RPMI8226 (cell line): ENCODE measurements at regions not wholly inside any gene's neighbourhood (a gene's known extent, or its start where the extent isn't known, plus 50 kb on each side); places are given as distances from the start of the nearest gene placed in this dataset.

ENCODE experiments used
- DNase-seq: peaks from one replicate; pipeline ENCODE4 v3.0.0-alpha.2; 2015

DNA sequence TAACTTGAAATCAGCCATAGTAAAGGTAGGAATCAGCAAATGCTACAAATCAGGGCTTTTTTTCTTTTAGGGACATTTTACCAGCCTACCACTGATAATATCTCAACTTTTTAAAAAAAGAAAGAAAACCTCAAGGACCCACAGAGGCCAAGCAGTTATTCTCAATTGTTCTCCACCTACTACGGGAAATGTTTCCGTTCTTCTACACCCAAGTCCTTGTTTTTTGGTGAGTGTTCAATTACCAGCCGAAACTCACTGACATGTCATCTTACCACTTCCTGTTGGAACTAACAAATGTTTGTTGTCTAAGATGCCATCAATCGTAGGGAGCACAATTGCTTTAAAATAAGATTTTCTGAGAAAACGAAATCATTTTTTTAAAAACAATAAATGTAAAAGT, 50.2 kb upstream of the CDK1 start:
- no peak for DNase-seq

DNA sequence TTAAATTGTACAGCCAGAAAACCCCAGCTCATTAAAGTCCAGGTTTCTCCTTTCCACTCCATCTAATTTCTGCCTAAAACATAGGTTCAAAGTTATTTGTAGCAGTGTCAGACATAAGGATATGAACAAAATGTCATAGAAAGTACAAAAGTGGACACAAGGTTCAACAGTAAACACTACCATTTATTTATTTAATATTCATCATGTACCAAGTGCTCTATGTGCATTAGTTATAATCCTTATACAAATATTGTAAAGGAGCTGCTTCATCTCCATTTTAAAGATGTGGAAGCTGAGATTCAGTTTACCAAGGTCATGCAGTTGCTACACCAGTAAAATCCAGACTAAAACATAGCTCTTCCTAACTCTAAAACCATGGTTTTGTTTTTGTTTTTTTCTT, 52.0 kb upstream of the CDK1 start:
- DNase-seq = no peak

DNA sequence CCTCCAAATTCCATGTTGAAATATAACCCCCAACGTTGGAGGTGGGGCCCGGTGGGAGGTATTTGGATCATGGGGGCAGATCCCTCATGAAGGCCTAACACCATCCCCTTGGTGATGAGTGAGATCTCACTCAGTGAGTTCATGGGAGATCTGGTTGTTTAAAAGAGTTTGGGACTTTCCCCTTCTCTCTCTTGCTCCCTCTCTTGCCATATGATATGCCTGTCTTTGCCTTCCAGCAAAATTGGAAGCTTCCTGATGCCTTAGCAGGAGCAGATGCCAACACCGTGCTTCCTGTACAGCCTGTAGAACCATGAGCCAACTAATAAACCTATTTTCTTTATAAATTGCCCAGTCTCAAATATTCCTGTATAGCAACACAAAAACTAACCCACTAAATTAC, 55.7 kb upstream of the CDK1 start:
- no peak for DNase-seq

DNA sequence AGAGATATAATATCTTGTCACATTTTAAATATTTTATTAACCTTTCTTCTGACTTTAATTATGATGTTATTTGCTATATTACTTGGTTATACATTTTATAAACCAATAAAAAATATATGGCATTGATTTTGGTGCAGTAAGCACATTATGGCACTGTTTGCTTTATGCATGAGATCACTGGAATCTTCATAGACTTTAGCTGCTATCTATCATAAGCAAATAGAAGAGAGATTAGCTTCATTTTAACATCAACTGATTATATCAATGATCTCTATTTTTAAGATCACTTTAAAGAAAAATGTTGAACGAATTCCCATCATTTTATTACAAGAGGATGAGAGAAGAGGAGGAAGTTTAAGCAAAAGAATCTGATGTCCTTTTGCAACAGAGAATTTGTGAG, 58.6 kb upstream of the CDK1 start:
- DNase-seq = no peak

DNA sequence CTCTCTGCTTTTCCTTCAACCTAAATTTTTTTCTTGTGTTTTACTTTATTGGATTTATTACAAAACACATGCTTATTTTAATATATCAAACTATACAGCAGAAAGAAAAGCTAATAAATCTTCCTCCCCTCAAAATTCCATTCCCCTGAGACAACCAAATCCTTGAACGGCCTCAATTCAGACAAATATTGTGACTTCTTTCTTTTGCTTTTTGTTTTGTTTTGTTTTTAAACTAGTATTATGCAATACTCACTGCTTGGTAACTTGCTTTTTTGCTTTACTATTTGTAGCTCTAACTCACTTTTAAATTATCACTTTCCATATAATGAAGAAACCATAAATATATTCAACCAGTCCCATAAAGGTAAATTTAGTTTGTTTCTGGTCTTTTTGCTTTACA, 59.4 kb upstream of the CDK1 start:
- DNase-seq = no peak

DNA sequence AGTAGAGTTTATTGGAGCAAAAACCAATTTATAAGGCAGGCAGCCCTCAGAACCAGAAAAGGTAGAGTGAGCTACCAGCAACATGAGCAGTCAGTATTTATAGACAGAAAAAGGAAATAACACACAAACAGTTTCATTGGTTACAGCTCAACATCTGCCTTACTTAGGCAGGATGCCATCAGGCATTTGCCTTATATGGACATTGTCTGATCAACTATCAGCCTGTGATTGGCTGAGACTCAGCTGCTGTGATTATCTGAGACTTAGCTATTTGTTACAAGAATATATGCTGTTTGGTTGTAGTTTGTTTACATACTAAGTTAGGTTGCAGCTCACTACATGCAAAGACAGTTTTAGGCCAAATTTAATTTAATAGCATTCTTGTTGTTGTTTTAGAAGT, 60.4 kb upstream of the CDK1 start:
- DNase-seq = no peak

DNA sequence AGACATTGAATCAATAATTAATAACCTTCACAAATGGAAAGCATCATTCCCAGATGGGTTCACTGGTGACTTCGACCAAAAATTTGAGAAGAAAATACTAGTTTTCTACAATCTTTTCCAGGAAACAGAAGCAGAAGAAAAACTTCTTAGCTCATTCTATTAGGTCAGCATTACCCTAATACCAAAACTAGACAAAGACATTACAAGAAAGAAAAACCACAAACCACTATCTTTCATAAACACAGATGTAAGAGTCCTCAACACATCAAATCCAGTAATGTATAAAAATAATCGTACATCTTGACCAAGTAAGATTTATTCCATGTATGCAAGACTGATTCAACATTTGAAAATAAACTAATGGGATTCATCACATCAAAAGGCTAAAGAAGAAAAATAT, 64.0 kb upstream of the CDK1 start:
- no peak for DNase-seq

DNA sequence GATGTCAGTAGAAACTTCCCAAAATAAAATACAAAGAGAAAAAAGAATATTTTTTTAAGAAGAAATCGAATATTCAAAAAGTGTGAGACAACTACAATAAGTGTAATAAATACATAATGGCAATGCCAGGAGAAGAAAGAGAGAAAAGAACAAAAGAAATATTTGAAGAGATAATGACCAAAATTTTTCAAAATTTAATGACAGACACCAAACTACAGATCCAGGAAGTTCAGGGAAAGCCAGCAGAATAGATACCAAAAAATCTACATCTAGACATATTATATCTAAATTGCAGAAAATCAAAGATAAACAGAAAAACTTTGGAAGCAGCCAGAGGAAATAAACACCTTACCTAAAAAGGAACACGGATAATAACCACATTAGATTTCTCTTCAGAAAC, 66.8 kb upstream of the CDK1 start:
- DNase-seq = no peak

DNA sequence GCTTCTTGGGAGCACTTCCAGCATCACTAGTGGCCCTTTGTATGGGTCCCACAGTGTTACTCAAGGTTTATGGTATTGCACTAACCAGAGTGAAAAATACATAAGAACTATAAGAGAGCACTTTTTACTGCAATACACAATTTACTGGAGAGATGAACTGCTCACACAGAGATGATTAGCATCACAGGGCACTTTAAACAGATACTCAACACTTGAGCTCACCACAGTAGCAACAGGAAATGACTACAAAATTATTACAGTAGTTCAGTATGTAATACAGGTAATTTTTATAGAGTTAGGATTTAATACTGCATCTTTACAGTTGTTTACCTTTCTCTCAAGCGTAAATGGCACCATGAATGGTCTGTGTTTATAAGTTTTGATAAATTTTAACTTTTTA, 68.2 kb upstream of the CDK1 start:
- no peak for DNase-seq

DNA sequence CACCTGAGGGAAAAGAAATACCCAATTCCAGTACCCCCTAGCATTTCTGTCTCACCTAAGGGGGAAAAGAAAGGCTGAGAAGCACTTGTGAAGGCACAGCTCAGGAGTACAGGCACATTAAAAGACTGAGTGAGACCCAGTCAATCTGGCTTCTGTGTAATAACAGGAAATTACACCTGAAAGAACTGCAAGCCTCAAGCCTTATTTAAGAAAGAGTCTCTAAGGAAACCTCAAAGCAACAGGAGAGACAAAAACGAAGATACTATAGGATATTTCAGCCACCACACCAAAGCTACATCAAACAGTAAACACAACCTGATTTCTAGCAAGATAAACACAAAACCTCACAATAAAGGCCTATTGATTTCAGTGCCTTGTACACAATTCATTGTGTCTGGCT, 69.6 kb upstream of the CDK1 start:
- DNase-seq = no peak

DNA sequence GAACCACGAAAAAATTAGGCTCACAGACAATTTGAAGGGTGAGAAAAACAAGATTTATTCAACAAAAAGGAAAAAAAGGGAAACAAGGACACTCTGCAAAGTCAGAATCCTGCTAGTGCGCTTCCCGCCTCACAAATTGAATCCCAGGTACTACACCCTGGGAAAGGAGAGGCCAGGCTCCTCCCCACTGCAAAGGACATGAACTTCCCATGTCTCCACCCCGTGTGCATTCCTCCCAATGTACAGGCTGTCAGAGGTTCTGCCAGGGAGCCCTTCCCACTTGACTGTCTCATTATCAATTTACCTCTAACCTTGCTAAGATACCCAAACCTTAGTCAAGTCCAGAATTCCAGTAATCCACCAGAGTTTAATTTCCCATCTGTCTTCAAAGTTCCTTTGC, 70.4 kb upstream of the CDK1 start:
- DNase-seq = no peak

DNA sequence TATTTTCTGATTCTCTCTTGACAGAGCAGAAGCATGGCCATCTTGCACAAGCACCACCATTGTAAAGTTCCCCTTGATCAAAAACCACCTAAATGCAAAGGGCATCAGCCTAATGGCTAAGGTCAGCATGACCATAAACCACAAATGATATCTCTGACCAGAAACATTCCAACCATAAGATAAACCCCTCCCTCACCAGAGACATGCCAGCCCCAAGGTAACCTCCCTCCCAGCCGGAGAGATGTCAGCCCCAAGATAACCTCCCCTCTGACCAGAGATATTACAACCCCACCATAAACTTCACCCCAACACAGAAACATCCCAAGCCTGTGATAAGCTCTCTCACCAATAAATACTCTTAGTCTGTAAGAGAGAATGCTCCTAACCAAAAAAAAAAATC, 72.1 kb upstream of the CDK1 start:
- no peak for DNase-seq

DNA sequence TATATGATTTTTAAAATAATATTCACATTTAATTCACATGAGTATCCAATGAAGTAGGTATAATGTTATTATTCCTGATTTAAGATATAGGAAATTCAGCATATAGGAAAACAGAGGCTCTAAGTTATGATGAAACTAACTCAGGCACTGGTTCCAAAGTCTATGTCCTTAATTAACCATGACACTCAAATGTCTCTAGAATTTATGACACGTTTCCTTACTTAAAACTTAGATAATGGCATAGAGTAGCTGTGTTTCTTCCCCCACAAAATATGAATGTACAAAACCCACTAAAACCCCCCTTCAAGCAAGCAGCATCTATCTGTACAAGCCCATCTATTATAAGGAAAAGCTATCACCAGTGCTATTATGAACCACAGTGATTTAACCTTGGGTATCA, 72.9 kb upstream of the CDK1 start:
- no peak for DNase-seq

DNA sequence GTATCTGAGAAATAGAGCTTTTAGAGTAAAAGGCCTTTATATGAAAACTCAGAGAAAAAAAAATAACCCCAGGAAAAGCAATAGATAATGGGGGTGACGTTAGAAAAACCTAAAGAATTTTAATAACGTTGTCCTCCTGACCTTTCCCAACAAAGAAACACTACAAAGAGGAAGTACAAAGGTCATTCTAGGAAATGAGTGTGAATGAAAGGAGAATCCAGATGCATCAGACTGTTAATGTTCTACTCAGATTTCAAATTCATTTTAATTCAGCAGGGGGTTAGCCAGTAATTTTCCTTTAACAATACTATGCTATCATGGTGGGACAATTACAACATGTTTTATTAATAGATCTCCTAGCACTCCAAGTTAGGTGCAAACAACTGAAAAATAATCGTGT, 73.8 kb upstream of the CDK1 start:
- no peak for DNase-seq

DNA sequence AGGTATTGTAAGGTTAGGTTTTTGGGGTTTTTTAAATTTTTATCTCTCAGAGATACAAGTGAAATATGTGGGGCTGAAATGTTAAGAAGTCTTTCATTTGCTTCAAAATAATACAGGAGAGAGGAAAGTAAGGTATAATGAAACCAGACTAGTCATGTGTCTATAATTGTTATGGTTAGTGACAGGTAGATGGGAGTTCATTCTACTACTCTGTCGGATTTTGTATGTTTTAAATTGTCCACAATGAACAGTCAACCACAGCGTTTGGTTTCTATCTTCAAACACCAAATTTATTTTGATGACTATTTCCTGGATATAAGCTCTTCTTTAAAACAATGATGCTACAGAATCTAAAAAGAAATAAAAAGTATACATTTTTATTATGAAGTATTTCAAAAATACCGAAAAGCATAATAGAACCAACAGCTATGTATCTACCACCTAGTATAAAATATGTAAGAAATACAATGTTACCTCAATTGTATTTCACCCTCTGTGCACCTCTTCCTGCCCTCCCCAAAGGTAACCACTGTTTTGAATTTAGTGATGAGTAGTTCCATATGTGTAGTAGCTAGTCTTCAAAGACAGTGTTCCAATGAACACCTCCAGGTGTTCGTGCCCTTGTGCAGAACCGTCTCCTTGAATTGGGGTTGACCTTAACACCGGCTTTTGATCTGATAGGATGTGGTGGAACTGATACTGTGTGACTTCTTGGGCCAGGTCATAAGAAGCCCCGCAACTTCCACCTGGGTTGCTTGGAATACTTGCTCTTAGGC, 74.8 kb upstream of the CDK1 start:
- no peak for DNase-seq

DNA sequence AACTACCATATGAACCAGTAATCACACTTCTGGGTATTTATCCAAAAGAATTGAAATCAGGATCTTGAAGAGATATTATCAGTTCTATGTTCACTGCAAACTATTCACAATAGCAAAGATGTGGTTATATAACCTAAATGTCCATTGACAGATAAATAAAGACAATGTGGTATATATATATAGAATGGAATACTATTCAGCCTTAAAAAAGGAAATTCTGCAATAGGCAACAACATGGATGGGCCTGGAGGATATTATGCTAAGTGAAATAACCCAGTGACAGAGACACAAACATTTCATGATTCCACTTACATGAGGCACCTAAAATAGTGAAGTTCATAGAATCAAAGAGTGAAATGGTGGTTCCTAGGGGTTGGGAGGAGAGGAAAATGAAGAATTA, 90.6 kb upstream of the CDK1 start:
- no peak for DNase-seq

DNA sequence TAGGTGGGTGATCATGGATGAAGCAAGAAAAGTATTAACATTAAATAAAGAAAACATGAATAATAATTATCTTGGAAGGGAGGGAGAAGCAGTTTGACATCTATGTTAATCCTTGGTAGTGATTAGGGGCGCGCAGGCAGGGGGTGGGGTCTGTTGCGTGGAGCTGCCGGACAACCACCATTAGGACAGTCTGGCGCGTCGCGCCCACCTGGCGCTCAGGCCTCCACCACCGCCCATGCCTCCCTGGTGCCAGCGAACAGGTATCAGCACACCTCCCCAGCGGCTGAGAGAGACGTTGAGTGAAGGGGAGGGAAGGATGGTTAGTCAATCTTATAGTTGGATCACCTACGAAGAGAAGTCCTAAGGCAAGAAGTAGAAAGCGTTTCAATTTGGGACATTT, 94.2 kb upstream of the CDK1 start:
- DNase-seq = no peak

DNA sequence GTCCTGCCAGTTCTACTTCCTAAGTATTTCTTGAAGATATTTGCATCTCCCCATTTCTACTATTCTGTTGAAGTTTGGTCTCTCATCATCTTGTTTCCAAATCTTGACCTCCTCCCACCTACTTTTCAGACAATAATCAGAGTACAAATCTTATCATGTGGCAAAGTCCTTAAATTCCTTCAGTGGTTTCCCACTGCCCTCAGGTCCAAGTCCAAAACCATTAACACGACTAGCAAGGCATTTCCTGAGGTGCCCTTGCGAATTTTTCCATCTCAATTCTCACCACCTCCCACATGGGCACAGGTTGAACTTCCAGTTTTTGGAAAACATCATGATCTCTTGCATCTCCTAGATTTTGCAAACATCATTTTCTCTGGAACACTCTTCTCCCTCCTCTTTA, 97.2 kb upstream of the CDK1 start:
- DNase-seq = no peak

DNA sequence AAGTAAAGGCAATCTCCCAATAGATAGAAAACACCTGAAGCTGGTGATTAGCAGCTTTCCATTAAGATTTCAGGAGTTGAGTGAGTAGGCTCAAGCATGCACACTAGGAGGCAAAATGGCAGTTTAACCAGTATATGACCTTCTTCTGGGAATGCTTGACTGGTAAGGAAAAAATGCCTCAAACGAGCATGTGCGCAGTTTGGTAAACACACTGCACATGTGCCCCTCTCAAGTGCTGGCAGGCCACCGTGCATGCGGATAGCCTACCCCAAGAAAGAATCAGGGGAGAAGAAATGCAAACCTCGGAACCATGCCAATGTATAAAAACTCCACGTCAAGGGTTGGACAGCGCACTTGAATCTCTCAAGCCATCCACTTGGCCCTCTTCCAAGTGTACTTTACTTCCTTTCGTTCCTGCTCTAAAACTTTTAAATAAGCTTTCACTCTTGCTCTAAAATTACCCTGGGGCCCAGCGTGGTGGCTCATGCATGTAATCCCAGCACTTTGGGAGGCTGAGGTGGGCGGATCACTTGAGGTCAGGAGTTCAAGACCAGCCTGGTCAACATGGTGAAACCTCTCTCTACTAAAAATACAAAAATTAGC, 98.8 kb upstream of the CDK1 start:
- peak; percentile 35 for DNase-seq

DNA sequence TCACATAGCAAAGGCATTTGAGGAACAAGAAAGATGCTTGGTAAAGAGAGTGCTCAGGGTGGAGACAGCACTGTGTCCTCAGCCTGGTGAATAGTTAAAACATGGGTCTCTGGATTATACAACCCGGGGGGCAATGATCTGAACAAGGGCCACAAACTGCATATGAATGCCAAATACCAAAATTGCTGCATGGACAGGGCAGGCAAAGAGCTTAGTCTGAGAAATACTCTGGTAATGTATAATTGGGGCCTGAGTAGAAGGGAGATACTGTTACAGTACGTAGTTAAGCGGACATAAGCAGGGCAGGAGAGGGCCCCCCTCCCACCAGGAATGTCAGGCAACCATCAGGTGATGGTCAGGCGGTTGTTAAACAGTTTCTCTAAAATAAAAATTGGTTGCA, 99.3 kb upstream of the CDK1 start:
- DNase-seq = no peak

DNA sequence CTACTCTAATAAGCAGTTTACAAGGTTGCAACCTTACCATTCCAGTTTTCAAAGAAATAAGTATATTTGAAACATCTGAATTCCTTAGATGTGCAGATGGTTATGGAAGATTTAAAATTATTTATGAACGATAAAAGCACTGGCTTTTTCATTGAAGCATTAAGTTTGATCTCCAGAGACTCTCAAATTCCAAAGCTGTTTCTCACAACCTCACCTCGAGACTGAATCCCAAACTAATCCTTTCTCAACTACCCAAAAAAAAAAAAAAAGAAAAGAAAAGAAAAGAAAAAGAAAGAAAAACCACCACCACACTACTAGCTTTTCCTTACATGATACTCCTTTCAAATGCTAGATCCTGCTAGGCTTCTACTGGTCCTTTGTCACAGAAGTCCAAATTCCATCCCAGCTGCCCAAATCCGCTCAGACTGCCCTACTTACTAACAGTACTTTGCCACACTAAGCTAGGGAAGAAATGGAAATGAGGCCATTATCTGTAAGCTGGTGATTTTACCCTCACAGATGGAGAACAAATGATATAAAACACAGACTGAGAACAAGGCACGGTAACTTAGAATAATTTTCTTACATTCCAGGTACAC, 100.6 kb upstream of the CDK1 start:
- no peak for DNase-seq

DNA sequence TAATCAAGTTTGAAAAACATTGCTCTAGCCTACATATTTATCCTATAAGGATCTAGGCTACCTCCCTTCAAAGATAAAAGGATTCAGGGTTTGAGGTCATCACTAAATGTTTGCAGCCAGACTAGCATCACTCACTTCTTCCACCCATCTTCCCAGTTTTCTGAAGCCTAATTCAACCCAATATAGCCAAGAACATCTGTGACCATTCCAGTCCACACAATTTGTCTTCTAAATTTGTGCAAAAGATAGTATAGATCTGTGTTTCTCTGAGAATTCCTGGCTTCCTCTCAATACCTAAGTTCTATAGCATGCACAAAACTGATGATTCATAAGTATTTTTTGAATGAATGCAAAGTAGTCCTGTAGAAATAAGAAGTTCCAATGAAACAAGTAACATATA, 103.0 kb upstream of the CDK1 start:
- DNase-seq = no peak

DNA sequence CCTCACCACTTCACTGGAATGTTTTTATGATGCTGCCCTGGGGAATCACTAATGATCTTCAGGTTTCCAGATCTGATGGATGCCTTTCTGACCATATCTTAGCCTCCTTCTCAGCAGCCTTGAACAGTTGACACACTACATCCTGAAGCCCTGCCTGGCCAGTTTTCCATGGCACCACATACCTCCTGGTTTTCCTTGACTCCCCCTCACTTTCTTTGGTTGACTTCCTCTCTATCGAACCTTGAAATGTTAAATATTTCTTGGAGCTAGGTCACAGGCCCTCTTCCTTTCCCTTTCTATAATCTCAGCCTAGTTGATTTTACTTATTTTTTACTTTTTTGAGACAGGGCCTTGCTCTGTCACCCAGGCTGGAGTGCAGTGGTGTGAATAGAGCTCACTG, 108.8 kb upstream of the CDK1 start:
- no peak for DNase-seq

DNA sequence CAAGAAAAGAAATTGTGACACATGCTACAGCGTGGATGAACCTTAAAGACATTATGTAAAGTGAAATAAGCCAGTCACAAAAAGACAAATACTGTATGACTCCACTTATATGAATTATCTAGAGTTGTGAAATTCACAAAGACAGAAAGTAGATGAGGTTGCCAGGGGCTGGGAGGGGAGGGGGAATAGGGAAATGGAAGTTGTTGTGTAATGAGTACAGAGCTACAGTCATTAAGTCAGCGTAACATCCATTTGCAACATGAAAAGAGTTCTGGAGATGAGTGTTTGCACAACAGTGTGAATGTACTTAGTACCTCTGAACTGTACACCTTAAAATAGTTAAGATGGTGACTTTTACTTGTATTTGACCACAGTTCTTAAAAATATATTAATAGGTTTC, 112.1 kb upstream of the CDK1 start:
- no peak for DNase-seq

DNA sequence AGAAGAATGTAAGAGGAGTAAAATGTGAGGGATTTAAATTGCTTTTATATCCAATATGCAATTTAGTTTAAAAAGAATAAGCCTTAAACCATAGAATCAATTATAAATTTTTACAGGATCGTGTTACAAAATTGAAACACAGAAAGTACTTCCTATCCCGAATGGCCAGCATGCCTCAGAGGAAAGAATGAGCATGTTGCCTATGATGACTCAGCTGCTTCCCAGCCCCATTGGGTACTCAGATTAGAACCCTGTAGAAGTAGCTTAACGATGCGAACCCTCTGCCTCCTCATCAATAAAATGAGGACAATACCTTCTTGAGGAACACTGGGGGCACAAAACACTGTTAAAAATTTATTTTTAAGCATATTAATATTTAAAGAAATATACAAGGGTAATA, 113.4 kb upstream of the CDK1 start:
- DNase-seq = no peak
